ENCODE measurements at regions not wholly inside any gene's neighbourhood (a gene's known extent, or its start where the extent isn't known, plus 50 kb on each side); places are given as distances from the start of the nearest gene placed in this dataset.
"Not testable (repeated sequence)": the region's sequence is repeated elsewhere in the genome, so short reads cannot be mapped to it uniquely, and the experiment has no call there.

DNA sequence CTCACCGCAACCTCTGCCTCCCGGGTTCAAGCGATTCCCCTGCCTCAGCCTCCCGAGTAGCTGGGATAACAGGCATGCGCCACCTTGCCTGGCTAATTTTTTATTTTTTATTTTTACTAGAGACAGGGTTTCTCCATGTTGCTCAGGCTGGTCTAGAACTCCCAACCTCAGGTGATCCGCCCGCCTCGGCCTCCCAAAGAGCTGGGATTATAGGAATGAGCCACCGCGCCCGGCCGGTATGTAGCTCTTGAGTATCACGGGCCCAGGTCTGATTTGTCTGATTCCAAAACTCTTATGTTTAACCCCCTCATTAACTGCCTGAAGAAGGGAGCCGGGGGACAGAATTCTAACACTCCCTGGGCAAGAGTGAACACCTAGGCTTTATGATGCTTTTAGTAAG lies 91.7 kb upstream of the OLIG2 start:
- TF ChIP-seq, protein P1, sequence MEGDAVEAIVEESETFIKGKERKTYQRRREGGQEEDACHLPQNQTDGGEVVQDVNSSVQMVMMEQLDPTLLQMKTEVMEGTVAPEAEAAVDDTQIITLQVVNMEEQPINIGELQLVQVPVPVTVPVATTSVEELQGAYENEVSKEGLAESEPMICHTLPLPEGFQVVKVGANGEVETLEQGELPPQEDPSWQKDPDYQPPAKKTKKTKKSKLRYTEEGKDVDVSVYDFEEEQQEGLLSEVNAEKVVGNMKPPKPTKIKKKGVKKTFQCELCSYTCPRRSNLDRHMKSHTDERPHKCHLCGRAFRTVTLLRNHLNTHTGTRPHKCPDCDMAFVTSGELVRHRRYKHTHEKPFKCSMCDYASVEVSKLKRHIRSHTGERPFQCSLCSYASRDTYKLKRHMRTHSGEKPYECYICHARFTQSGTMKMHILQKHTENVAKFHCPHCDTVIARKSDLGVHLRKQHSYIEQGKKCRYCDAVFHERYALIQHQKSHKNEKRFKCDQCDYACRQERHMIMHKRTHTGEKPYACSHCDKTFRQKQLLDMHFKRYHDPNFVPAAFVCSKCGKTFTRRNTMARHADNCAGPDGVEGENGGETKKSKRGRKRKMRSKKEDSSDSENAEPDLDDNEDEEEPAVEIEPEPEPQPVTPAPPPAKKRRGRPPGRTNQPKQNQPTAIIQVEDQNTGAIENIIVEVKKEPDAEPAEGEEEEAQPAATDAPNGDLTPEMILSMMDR (IDR thresholded peaks at IDR 0.05) = not testable (repeated sequence)
- not testable (repeated sequence) for TF ChIP-seq POLR2A (IDR thresholded peaks at IDR 0.05)
